H9 (cell line): ENCODE measurements at regions not wholly inside any gene's neighbourhood (a gene's known extent, or its start where the extent isn't known, plus 50 kb on each side); places are given as distances from the start of the nearest gene placed in this dataset.
A peak's percentile ranks its signal among the peaks of the same experiment; 100 is the strongest.

ENCODE experiments used
- DNase-seq: peaks from one replicate; pipeline ENCODE4 v3.0.0-alpha.2; 2017
- H2AFZ ChIP-seq: one replicate; pipeline ENCODE4 v1.6.1; 2013; ENCODE audit warnings: mild to moderate bottlenecking, low read length, control low read depth, moderate library complexity
- H2AK5ac ChIP-seq: 2 replicates; pipeline ENCODE4 v1.6.1; 2013; ENCODE audit warnings: low read length, control low read depth, mixed read lengths; ENCODE audit not compliant: insufficient read length
- H2BK120ac ChIP-seq: one replicate; pipeline ENCODE4 v1.6.1; 2013; ENCODE audit warnings: low read depth, mild to moderate bottlenecking, low read length, control low read depth, inconsistent platforms; ENCODE audit not compliant: poor library complexity, severe bottlenecking
- H2BK12ac ChIP-seq: 2 replicates; pipeline ENCODE4 v1.6.1; 2013; ENCODE audit warnings: low read length, control low read depth, mixed read lengths, low read depth; ENCODE audit not compliant: insufficient read length
- H2BK15ac ChIP-seq: 2 replicates; pipeline ENCODE4 v1.6.1; 2013; ENCODE audit warnings: low read depth, low read length, control low read depth
- H2BK20ac ChIP-seq: one replicate; pipeline ENCODE4 v1.6.1; 2013; ENCODE audit warnings: low read depth, mild to moderate bottlenecking, low read length, control low read depth, inconsistent platforms; ENCODE audit not compliant: poor library complexity, severe bottlenecking
- H2BK5ac ChIP-seq: 2 replicates; pipeline ENCODE4 v1.6.1; 2013; ENCODE audit warnings: low read length, control low read depth, mixed read lengths; ENCODE audit not compliant: insufficient read length
- H3K14ac ChIP-seq: 2 replicates; pipeline ENCODE4 v1.6.1; 2013; ENCODE audit warnings: low read length, control low read depth; ENCODE audit not compliant: insufficient read depth
- H3K18ac ChIP-seq: 2 replicates; pipeline ENCODE4 v1.6.1; 2013; ENCODE audit warnings: low read depth, mild to moderate bottlenecking, mixed read lengths, low read length, control low read depth; ENCODE audit not compliant: insufficient read length
- H3K23ac ChIP-seq: 2 replicates; pipeline ENCODE4 v1.6.1; 2013; ENCODE audit warnings: low read length, control low read depth, mixed read lengths, low read depth; ENCODE audit not compliant: insufficient read length
- H3K23me2 ChIP-seq: 2 replicates; pipeline ENCODE4 v1.6.1; 2013; ENCODE audit warnings: low read depth, mild to moderate bottlenecking, mixed read lengths, low read length, control low read depth; ENCODE audit not compliant: insufficient read length, poor library complexity, severe bottlenecking
- H3K27ac ChIP-seq: 2 replicates; pipeline ENCODE4 v1.5.1; 2013; ENCODE audit warnings: low read length, control low read depth, mixed read lengths, low read depth; ENCODE audit not compliant: insufficient read length
- H3K27me3 ChIP-seq: 2 replicates; pipeline ENCODE4 v1.6.1; 2013; ENCODE audit warnings: low read length, control low read depth, inconsistent platforms; ENCODE audit not compliant: insufficient read depth
- H3K4ac ChIP-seq: 2 replicates; pipeline ENCODE4 v1.6.1; 2013; ENCODE audit warnings: low read depth, mild to moderate bottlenecking, control low read depth, inconsistent platforms, low read length, moderate library complexity
- H3K4me1 ChIP-seq: 2 replicates; pipeline ENCODE4 v1.6.1; 2013; ENCODE audit warnings: low read length, control low read depth, inconsistent platforms; ENCODE audit not compliant: insufficient read depth
- H3K4me2 ChIP-seq: 2 replicates; pipeline ENCODE4 v1.6.1; 2013; ENCODE audit warnings: low read length, control low read depth, mixed read lengths; ENCODE audit not compliant: insufficient read length, insufficient read depth
- H3K56ac ChIP-seq: 2 replicates; pipeline ENCODE4 v1.6.1; 2013; ENCODE audit warnings: low read depth, mild to moderate bottlenecking, mixed read lengths, low read length, control low read depth; ENCODE audit not compliant: insufficient read length
- H3K79me1 ChIP-seq: 2 replicates; pipeline ENCODE4 v1.6.1; 2013; ENCODE audit warnings: low read depth, mild to moderate bottlenecking, moderate library complexity, low read length, control low read depth, inconsistent platforms; ENCODE audit not compliant: insufficient read depth, poor library complexity, severe bottlenecking
- H3K79me2 ChIP-seq: 2 replicates; pipeline ENCODE4 v1.6.1; 2013; ENCODE audit warnings: low read length, control low read depth, inconsistent platforms; ENCODE audit not compliant: insufficient read depth
- H3K9ac ChIP-seq: 2 replicates; pipeline ENCODE4 v1.6.1; 2013; ENCODE audit warnings: low read length, control low read depth, mixed read lengths; ENCODE audit not compliant: insufficient read length; ENCODE audit errors: extremely low read depth
- H3K9me3 ChIP-seq: one replicate; pipeline ENCODE4 v1.6.1; 2013; ENCODE audit warnings: low read depth, low read length, inconsistent platforms; ENCODE audit not compliant: control insufficient read depth
- H3T11ph ChIP-seq: one replicate; pipeline ENCODE4 v1.6.1; 2013; ENCODE audit warnings: mild to moderate bottlenecking, low read length, control low read depth, inconsistent platforms
- H4K20me1 ChIP-seq: one replicate; pipeline ENCODE4 v1.6.1; 2013; ENCODE audit not compliant: control insufficient read depth, insufficient read length, insufficient read depth
- H4K5ac ChIP-seq: 2 replicates; pipeline ENCODE4 v1.6.1; 2013; ENCODE audit warnings: low read depth, mild to moderate bottlenecking, mixed read lengths, low read length, control low read depth; ENCODE audit not compliant: insufficient read length
- H4K8ac ChIP-seq: replicated peaks from 2 replicates; pipeline ENCODE4 v1.6.1; 2013; ENCODE audit warnings: low read length, control low read depth, mixed read lengths, low read depth; ENCODE audit not compliant: insufficient read length
- H4K91ac ChIP-seq: 2 replicates; pipeline ENCODE4 v1.6.1; 2013; ENCODE audit warnings: low read depth, mild to moderate bottlenecking, moderate library complexity, mixed read lengths, low read length, control low read depth; ENCODE audit not compliant: insufficient read length
- H3K27ac Mint-ChIP-seq, 3 experiments: 2 replicates in 2 of 3; 3 replicates in 1 of 3; pipeline ENCODE4 v1.8.0; 2020 to 2021; ENCODE audit warnings: mixed read lengths in 3 of 3, mild to moderate bottlenecking in 1 of 3, moderate library complexity in 1 of 3
- H3K27me3 Mint-ChIP-seq: 2 replicates; pipeline ENCODE4 v1.8.0; 2021; ENCODE audit warnings: low read depth, mild to moderate bottlenecking, moderate library complexity, mixed read lengths
- H3K36me3 Mint-ChIP-seq, 3 experiments: 2 replicates in 2 of 3; 3 replicates in 1 of 3; pipeline ENCODE4 v1.8.0; 2020 to 2021; ENCODE audit warnings: low read depth in 3 of 3, mixed read lengths in 3 of 3; ENCODE audit not compliant: insufficient read depth in 1 of 3
- H3K4me1 Mint-ChIP-seq, 2 experiments: 2 replicates each; pipeline ENCODE4 v1.8.0; 2020; ENCODE audit warnings: mixed read lengths in 2 of 2
- H3K4me3 Mint-ChIP-seq, 2 experiments: 2 replicates in 1 of 2; 3 replicates in 1 of 2; pipeline ENCODE4 v1.8.0; 2020 to 2021; ENCODE audit warnings: mild to moderate bottlenecking in 2 of 2, mixed read lengths in 2 of 2, moderate library complexity in 1 of 2
- H3K9me3 Mint-ChIP-seq, 2 experiments: 2 replicates in 1 of 2; 3 replicates in 1 of 2; pipeline ENCODE4 v1.8.0; 2020; ENCODE audit warnings: mild to moderate bottlenecking in 2 of 2, mixed read lengths in 2 of 2, moderate library complexity in 1 of 2
- whole genome bisulfite sequencing: extraction: QIAGEN DNeasy Blood & Tissue Kit; methylation state at CpG from one replicate; pipeline ENCODE4 v1.1.7; 2013; ENCODE audit warnings: missing lambda C conversion rate, low lambda C conversion rate, mixed read lengths; ENCODE audit not compliant: insufficient read length; ENCODE audit errors: extremely low coverage; 5-methylcytosine and 5-hydroxymethylcytosine counted together
- TF ChIP-seq, protein P1 (sequence below): fragments of 200-600 bp; sonication (generic); conservative IDR thresholded peaks from 3 replicates; pipeline ENCODE4 v1.8.0; 2021; ENCODE audit warnings: antibody characterized with exemption, mild to moderate bottlenecking

DNA sequence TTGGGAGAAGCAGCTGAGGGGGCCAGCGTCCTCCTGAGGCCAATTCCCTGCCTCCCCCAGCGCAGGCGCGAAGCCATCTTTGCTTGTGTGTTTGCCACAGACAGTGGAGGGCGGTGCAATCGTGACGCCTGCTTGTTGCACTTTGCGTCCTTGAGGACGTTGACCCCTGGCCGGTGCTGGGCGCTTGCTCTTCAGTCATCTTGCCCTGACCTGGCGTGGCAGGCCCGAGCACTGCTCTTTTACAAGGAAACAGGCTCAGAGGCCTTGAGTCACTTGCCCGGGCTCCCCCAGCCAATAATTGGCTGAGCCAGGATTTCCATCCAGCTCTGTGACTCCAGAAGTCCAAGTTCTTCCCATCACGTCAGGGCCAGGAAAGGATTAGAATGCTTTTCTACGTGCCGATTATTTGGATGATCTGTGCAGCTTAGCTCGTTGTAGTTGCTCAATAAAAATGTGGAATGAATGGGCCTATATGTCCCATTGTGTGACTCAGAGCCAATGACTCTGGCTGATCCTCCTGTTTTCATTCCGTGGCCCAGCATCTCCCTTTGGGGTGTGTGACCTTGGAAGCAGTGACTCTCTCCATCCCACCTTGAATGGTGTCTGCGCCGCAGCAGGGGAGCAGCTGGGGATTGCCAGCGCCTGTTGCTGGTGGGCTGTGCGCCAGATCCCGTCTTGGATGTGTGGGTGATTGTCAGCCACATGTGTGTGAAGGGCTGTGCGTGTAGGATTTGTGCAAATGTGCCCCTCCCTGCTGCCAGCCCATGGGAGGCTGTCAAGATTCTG, 214.1 kb downstream of the SEC14L1 start:
- no peak overlapping the region for H4K91ac ChIP-seq
- H3K4me3 Mint-ChIP-seq = no peak overlapping the region
- no peaks in the 10 kb centered on the region; the same call in 1 of the 2 replicates for H3K4me1 ChIP-seq
- H3K27ac ChIP-seq = no peak overlapping the region
- peak overlapping the region; percentile 41; the same call in 1 of the 2 replicates for H3K14ac ChIP-seq
- H3K23ac ChIP-seq = no peak overlapping the region
- no peak overlapping the region for H2BK5ac ChIP-seq
- H3K9ac ChIP-seq = no peak overlapping the region
- H3K4me1 Mint-ChIP-seq = peaks cover 19 to 27% of the 10 kb centered on the region in 2 experiments
- no peaks in the 10 kb centered on the region for H3K27me3 ChIP-seq
- H3K27ac Mint-ChIP-seq = no peak overlapping the region
- H2BK20ac ChIP-seq = no peak overlapping the region
- no peaks in the 10 kb centered on the region for H3K79me2 ChIP-seq
- H4K5ac ChIP-seq = no peak overlapping the region
- H2AFZ ChIP-seq = no peak overlapping the region
- DNase-seq = peak; percentile 36
- no peak overlapping the region for H4K8ac ChIP-seq
- no peak overlapping the region for H3K56ac ChIP-seq
- no peaks in the 10 kb centered on the region for H3K23me2 ChIP-seq
- no peak overlapping the region for H3T11ph ChIP-seq
- H2BK15ac ChIP-seq = no peak overlapping the region
- no peak overlapping the region for H2BK120ac ChIP-seq
- no peak overlapping the region for H3K4me2 ChIP-seq
- H3K9me3 Mint-ChIP-seq = peaks cover 12 to 18% of the 10 kb centered on the region in 2 experiments
- H3K79me1 ChIP-seq = peaks cover 3% of the 10 kb centered on the region
- H3K4ac ChIP-seq = no peak overlapping the region
- H3K27me3 Mint-ChIP-seq = peaks cover 5% of the 10 kb centered on the region; the same call in 1 of the 2 replicates
- H2BK12ac ChIP-seq = no peak overlapping the region
- no peaks in the 10 kb centered on the region for H3K9me3 ChIP-seq
- H4K20me1 ChIP-seq = no peaks in the 10 kb centered on the region
- H3K18ac ChIP-seq = no peak overlapping the region
- TF ChIP-seq, protein P1, sequence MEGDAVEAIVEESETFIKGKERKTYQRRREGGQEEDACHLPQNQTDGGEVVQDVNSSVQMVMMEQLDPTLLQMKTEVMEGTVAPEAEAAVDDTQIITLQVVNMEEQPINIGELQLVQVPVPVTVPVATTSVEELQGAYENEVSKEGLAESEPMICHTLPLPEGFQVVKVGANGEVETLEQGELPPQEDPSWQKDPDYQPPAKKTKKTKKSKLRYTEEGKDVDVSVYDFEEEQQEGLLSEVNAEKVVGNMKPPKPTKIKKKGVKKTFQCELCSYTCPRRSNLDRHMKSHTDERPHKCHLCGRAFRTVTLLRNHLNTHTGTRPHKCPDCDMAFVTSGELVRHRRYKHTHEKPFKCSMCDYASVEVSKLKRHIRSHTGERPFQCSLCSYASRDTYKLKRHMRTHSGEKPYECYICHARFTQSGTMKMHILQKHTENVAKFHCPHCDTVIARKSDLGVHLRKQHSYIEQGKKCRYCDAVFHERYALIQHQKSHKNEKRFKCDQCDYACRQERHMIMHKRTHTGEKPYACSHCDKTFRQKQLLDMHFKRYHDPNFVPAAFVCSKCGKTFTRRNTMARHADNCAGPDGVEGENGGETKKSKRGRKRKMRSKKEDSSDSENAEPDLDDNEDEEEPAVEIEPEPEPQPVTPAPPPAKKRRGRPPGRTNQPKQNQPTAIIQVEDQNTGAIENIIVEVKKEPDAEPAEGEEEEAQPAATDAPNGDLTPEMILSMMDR = no peak
- WGBS = no CpG with 5 or more reads among the region's 25 CpGs
- H2AK5ac ChIP-seq = no peak overlapping the region
- peaks cover 10 to 14% (median 11%) of the 10 kb centered on the region in 3 experiments; a peak in 6 of 7 replicates for H3K36me3 Mint-ChIP-seq
